T1000 (cell line): ENCODE measurements at regions not wholly inside any gene's neighbourhood (a gene's known extent, or its start where the extent isn't known, plus 50 kb on each side); places are given as distances from the start of the nearest gene placed in this dataset.

Experiments used
- DNase-seq: peaks from one replicate; lab custom pipeline; 2025; ENCODE audit warnings: mixed read lengths; lab: John Stamatoyannopoulos, UW

DNA sequence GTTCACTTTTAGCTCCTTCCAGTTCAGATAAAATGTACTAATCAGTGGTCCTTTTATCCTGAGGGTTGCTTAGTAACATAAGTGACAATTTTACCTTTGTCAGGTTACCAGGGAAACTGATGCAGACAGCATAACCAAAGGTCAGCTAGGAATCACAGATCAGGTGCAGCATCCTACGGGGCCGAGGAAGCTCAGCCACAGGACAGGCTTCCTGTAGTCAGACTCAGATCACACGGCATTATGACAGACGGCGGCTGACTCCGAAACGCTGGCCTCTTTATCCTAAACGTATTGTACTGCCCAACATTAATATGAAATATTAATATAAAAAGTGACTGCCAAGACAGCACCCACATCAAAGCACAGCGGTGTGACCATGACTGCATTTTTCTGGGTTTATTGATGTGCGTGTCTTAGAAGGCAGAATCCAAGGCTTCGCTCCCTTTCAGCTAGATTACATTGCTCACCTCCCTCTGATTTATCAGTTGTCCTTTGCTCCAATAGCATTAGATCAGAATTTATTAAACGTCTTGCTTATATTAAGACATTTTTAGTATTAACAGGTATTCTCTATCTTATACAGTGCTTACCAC lies 444.5 kb downstream of the CMPK2 start:
- no peak for DNase-seq

DNA sequence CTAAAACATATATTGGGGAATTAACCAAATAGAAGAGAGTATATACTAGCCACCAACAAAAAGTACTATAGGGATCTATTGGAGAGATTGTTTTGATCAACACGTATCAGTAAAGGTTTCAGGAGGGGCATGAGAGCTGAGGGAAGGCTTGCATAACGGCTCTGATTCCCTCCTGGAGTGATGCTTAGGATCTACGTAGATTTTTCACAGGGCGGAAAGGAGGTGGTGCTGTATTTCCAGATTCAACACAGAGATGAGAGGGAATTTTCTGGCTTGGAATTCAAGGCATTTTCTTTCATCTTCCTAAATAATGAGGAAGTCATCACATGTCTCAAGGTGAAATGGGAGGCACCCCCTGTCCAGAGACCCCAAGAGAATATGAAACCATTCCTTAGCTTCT lies 443.8 kb downstream of the CMPK2 start:
- DNase-seq = no peak

DNA sequence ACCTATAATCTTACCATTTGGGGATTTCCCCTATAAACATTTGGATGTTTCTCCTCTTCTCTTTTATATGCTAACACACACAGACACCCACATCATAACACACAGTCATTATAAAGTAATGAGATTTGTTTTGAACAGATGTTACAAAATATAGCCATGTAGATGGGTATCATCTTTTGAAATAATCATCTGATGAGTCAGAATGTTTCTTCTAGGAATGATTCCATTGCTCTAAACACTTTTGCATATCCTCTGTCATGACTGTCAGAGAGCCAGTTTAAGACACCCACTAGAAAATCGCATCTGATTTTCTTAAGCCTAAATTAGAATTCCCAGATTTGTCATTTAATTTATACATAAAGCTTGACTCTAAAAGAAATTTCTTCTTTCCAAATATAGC lies 442.6 kb downstream of the CMPK2 start:
- no peak for DNase-seq

DNA sequence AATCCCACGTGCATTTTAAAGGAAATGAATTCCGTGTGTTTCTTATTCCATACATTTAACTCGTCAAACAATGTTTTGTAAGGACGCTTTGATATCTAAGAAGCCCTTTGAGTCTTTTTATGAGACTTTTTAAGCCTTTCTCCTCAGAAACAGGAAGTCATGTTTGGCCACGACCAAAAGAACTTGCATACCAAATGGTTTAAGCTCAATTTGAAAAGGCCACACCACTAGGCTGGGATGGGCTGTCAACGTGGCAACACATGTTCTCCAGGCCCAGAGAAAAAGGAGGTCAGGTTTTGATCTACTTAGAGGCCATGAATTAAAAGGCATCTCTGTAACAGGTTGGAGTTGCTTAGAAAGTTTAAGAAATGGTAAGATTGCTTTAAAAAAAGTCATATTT lies 441.8 kb downstream of the CMPK2 start:
- no peak for DNase-seq

DNA sequence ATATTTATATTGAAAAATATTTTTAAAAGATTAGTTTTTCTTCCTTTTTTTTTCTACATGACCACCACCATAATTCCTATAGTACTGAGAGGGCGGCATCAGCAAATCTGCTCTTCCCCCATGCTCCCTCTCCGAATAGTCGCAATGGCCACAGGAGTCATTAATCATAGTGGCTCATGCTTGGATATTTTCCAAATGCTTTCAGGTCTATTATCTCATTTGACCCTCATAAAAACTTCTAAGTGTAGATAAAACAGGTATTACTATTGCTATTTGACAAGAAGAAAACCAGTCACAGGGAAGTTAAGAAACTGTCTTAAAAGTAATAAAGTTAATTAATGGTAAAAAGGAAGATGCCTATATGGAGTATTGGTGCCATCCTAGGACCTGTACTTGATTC lies 440.7 kb downstream of the CMPK2 start:
- DNase-seq = no peak

DNA sequence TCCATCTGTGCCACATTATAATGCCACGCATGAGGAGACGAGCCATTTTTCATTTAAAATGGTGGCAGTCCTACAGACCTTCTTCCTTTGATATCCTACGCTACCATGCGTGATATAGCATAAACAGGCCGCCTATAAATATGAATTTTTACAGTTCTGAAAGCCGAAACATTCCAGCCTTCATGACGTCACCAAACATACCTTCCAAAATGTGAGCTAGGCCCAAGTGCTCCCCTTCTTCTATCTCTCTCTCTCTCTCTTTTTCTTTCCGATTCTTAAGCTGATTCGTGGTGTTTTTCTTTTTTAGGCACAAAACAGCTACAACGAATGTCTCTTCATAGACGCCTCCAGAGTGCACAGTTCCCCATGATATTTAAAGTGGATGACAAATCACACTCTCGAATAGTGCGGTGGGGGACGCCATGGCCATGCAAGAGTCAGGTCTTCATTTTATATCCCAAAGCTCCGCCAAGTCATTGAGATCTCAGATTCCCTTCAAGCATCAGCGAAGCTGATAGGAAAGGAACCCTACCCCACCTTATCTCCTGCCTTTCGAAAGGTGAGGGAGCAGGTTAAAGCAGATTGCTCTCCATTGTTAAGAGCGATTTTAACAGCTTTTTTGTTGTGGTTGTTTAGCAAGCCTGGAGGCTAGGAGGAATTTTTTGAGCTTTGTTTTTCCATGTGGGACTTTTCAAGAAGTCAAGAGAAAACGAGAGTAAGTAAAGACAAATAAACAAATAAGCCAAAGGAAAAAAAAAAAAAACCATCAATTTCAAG lies 436.3 kb downstream of the CMPK2 start:
- no peak for DNase-seq

DNA sequence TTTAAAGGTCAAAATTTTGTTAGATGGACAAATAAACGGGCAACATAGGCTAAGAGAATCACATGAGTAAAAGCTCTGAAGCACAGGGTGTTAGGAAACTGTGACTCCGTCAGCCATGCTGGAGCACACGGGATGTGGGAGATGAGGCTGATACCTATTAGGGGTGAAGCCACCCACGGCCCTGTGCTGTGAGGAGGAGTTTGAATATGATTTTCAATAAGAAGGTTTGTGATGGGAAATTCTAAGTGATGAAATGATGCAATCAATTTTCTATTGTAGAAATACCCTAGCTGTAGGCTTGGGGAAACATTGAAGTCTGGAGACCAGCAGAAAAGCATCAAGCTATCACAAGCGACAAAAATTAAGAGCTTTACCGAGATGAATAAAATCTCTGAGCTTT lies 431.3 kb downstream of the CMPK2 start:
- DNase-seq = no peak

DNA sequence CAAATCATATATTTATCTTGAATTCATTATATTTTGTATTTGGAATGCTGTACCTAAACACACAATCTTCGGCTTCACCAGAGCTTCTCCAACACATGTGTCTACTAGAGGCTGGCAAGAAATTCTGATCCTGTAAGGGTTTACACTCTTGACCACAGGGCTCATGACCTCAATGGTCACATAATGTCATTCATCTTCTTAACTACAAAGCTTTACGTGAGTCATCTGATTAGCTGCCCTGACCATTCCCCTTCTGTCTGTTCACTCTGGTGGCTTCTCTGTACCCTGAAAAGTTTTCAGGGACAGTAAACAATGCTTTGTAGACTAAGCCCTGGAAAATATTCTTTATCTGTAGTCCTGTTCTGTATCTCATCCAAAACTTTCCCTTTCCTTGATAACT lies 423.9 kb downstream of the CMPK2 start:
- DNase-seq = no peak

DNA sequence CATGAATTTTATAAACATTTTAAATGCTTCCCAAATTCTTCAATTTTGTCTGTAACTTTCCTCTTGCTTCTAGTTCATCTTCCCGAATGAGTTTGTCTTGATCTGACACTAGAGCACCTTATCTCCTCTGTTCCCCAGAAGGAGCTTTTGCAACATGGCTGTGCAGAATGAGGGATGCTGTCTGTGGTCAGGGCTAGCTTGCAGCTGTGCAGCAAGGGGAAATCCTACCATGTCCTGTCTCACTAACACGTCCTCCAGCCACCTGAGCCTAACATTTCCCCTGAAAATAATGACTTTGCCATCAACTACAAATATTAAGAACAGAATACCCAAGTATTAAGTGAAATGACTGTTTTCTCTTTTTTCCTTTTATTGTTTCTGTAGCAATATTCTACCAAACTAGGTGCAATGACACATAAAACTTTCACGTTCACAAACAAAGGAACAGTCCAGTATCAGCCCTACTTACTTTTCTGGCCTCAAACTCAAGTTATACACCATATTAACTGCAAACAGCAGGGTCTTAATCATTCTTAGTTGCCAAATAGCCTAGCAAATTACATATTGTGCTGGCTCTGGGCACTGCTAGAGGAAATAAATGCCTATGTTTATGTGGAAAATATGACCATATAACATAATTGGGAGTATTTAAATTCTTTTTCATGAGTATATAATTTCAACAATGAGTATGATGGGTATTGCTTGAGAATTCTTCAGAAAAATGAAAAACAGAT lies 423.3 kb downstream of the CMPK2 start:
- DNase-seq = no peak

DNA sequence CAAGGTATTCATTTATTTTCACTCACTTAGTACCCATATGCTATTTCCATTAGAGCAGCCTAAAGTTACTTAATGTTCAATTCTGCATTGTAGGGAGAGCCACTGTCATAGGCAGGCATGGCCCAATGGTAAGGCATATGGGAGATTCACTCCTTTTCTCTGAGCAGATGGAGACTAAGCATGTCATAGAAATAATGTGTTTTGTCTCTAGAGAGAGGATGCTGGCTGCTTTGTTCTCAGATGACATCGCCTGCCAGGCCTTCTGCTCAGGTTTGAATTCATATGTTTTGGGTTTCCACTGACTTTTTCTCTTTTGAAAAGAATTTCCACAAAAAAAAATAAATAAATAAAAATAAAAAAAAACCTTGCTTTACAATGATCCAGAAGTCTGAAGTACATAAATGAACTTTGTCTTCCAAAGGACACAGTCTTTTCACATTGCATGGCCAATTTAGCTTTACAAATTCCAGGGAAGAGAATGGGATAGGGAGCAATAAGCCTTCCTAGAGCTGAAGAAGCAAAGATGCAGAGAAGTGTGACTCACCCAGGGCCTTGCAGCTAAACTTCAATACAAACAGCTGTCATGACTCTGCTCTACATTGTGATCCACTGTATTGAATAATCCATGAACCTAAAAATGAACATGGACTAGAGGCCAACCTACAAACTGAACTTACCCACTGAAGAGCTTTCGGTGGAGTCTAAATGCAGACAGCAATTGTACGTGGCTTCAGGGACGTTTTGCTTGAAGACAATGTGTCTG lies 422.5 kb downstream of the CMPK2 start:
- no peak for DNase-seq

DNA sequence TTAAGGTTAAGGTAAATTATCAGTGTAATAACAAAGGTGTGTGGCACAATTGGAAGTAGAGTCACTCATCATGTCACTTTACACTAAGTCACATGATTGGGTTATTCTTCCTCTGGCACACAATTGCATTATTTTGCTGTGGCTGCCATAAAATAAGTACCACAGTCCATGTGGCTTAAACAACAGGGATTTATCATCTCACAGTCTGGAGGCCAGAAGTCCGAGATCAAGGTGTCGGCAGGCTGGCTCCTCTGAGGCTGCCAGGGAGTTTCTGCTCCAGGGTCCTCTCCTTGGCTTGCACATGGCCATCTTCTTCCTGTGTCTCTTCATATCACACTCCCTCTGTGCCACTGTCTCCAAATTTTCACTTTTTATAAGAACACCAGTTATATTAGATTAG lies 421.2 kb downstream of the CMPK2 start:
- no peak for DNase-seq

DNA sequence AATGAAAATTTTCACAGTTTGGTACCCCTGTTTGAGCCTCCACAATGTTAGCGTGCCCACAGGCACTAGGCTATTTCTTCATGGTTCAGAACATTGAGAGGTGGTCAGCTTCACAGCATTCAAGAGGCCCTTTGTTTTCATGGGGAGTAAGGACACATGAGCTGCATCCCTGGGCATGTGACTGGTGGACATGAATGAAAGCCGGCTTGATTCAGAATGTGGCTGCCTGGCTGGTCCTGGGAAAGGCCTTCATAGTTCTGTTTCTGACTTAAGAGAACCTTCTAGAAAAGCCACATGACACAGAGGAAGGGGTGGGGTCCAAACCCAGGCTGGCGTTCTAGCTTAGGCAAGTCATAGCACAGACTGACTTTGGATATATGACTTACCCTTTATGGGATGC lies 420.6 kb downstream of the CMPK2 start:
- no peak for DNase-seq

DNA sequence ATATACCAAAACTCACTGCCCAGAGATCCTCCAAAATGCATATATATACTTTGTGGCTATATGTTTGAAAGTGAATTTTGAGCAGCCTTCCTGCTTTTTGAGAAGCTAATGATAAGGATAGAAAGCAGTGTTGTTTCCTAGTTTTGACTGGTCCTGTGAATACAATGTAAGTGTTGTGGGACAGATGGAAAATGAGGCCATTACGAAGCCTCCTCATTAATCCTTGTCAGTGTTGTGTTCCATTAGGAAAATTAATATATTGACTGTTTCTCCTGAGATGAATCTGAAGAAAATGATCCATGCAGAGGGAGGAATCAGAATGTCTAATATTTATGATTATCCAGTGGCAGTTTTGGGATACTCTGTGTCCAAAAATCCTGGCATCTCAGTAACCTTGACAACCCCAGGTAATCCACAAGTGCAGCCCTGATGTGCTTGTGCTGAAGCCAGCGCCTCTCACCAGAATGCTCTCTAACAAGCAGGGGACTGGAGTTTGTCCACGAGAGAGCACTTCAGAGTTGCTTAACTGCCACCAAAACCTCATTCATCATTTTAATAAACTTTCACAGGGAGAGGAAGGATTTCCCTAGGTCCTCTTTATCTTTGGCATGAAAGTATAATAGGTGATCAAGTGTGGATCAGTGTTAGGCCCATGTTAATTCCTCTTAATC lies 418.6 kb downstream of the CMPK2 start:
- DNase-seq = no peak

DNA sequence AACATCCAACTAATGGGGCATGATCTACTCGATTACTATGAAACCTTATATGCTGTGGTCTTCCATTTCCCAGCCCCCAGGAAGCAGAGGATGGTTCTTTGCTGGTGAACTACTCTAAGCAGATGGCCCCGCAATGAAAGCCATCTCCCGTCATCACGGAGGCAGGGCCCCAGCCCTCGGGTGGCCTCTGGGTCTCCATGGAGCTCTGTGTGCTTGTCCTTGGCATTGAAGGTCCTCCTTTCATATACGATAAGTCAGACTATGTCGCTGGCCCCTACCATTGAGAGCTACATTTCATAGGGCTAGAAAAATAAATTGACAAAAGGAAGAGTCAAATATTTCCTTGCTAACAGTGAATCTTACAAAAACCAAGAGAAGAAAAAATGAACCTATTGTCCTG lies 416.8 kb downstream of the CMPK2 start:
- DNase-seq = no peak

DNA sequence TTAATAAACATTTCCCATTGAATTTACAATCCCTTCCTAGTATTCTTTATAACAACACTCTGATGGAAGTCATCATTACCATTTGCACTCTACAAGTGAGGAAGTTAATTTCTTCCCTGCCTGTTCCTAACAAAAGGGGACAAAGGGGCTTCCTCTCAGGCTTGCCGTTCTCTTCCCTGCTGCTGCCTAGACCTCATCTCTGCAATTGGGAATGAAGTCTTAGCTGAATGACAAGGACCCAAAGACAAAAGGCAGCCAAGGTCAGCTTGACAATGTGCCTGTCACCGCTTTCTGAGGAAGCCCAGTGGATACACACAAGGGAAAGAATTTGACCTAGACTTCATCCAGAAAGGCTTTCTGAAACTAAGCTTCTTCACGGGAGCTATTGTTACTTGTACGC lies 416.4 kb downstream of the CMPK2 start:
- DNase-seq = no peak

DNA sequence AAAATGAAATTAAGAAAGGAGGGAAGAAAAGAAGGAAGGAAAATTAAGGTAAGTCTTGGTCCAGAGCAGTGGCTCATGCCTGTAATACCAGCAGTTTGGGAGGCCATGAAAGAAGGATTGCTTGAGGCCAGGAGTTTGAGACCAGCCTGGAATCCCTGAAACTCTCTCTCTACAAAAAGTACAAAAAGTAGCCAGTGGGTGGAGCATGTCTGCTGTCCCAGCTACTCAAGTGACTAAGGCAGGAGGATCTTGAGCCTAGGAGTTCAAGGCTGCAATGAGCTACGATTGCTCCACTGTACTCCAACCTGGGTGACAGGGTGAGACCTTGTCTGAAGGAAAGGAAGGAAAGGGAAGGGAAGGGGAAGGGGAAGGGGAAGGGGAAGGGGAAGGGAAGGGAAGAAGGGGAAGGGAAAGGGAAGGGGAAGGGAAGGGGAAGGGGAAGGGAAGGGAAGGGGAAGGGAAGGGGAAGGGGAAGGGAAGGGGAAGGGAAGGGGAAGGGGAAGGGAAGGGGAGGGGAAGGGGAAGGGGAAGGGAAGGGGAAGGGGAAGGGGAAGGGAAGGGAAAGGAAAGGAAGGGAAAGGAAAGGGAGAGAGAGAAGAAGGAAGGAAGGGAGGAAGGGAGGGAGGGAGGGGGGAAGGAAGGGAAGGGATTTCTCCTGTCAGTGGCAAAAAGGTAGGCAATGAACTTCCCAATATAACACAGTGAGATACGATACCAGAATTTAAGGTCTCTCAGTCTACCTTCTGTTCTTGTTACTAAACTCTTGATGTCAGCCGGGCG lies 412.8 kb downstream of the CMPK2 start:
- DNase-seq = no peak

DNA sequence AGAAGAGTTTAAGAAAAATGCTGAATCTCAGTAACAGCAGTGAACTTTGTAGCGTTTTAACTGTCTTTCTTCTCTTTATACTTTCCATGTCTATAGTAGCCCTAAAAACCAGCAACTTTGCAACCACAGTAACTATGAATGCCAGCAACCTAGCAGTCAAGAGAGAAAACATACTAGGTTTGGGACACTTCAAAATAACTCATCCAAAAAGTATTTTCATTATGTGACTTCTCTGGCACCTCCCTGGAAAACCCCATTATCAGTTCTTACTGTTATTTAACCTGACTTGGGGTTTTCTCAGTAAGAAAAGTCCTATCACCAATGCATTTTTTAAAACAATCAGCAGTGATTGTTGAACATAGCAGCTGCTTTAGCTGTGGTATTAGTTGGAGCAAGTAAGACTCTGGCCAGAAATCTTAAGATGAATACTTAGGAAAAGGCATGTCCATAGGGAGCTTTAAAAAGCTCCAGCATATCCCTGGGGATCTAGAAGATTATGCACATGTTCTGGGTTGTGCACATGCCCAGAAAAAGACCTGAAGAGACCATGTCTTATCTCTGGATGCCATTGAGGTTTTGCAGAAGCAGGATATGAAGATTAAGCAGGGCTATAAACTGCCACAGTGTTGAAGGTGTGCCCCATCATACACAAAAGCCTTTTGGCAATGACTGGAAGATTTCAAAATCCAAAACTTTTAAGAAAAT lies 411.3 kb downstream of the CMPK2 start:
- DNase-seq = no peak

DNA sequence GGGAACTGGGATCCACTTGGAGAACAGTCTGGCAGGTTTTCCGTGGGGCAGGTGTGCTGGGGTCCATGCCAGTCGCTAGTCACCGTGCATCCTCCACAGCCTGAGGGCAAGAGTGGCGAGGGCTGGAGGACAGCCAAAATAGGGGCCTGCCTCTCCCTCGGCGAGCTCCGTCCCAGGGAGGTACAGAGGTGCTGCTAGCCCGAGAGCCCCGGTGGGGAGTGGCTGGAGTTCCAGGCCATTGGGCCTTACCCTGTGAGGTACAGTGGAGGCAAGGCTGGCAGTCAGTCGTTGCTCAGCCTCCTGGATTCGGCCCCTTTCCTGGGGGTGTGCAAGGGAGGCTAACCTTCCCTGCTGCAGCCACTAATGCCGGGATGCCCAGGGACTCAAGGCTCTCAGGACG lies 406.6 kb downstream of the CMPK2 start:
- no peak for DNase-seq

DNA sequence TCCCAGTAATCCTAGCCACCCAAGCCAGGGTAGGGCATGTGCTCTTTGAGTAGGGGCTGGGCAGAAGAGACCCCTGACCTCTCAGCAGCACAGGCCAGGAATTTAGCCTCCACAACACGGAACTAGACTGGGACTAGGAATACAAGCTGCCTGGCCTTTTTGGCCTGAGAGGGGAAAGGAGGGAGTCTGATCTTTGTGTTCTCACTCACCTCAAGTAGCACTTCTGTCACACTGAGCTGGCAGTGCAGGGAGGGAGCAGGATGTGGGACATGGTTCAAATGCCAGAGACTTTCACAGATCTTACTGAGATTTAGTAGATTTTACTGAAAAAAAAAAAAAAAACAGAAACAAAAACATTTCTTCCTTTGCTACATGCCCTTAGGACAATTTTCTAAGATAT lies 395.2 kb downstream of the CMPK2 start:
- DNase-seq = no peak

DNA sequence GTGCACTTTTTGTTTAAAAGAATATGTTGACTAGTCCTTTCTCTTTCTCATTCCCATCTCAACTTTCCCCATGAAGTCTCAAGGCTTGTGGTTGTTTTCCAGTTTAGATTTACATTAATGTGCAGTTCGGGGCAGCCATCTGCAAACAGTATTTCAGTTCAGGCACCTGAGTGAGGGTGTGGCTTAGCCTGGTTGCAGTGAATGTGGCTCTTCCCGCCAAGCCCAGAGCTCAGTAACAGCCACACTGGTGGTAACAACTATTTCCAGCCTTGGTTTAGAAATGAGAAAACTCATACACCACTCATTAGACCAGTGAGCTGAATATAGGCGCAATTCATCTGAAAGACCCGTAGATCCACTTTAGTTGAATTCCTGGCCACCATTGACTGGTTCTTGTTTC lies 394.3 kb downstream of the CMPK2 start:
- no peak for DNase-seq
